CD4-positive, alpha-beta T cell treated with Interleukin-4 for 4 hours (primary cell): ENCODE measurements at regions not wholly inside any gene's neighbourhood (a gene's known extent, or its start where the extent isn't known, plus 50 kb on each side); places are given as distances from the start of the nearest gene placed in this dataset.

ENCODE experiments used
- DNase-seq: peaks from one replicate; pipeline ENCODE4 v3.0.0-alpha.2; 2020

GRCh38 chr20:50286609-50287008 lies 96.0 kb downstream of the CEBPB start:
- no peak for DNase-seq

DNA sequence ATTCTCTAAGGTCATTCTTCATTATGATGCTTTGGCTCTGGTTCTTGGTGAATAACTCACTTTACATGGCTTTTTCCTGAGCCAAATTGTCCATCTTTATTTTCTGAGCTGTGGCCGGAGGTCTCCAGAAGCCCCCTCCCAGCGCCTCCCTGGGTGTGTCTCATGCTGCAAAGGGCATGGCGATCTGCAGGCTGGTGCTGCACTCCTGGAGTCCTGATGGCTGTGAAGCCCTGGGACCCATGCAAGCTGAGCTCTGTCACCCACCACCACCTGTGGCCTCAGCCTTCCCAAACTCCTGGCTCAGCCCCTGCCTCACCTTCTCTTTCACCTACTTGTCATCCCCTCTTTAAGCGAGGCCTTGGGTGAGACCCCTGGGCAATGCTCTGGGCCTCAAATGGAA lies 96.9 kb downstream of the CEBPB start:
- DNase-seq, result no peak

GRCh38 chr20:50288128-50288623 lies 97.5 kb downstream of the CEBPB start:
- no peak for DNase-seq

GRCh38 chr20:50289581-50289980 lies 99.0 kb downstream of the CEBPB start:
- no peak for DNase-seq

DNA sequence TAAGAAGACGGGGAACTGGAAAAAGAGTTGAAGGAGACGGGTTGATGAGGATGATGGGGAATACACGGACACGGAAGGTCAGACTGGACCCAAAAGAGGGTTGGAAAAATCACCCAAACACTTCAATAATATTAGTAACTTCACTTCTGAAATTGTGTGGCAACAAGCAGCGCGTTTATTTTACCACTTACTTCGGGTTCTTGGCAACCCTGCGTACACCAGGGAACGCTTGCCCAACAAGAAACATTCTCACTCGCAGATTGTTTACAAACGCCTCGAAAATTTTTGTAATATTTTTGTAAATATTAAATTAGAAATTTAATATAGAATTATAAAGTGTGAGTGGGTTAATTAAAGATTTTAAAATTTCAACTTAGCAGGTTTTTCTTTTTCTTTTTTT lies 99.5 kb downstream of the CEBPB start:
- DNase-seq, result no peak

- DNase-seq, result no peak
Measured at GRCh38 chr20:50290808-50291207, 100.2 kb downstream of the CEBPB start.

- DNase-seq, result no peak
Measured at GRCh38 chr20:50291254-50292078, 100.8 kb downstream of the CEBPB start.

DNA sequence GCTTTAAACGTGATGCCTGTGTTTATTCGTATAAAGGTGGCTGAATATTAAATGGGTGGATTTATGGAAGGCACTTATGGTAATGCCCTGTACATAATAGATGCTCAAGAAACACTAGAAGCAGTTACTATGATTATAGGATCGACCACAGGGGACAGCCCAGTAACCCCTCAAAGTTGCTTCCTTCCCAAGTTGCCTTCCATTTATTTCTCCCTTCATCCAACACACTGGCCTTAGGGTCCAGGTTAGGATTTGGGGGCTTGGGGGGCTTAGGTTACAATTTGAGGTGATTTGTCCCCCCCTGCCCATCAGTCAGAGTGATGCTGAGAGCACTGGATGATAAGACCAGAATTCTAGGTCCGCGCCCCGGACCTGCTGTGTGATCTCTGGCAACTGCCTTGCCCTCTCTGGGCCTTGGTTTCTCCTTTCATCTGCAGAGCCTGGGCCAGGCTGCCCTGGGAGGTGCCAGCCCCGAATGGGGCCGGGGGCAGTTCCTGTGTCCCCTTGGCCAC lies 101.5 kb downstream of the CEBPB start:
- DNase-seq, result no peak

GRCh38 chr20:50292591-50293283 lies 102.1 kb downstream of the CEBPB start:
- no peak for DNase-seq

- no peak for DNase-seq
Measured at GRCh38 chr20:50293284-50294139, 102.9 kb downstream of the CEBPB start.

- no peak for DNase-seq
Measured at GRCh38 chr20:50294164-50295088, 103.8 kb downstream of the CEBPB start.

DNA sequence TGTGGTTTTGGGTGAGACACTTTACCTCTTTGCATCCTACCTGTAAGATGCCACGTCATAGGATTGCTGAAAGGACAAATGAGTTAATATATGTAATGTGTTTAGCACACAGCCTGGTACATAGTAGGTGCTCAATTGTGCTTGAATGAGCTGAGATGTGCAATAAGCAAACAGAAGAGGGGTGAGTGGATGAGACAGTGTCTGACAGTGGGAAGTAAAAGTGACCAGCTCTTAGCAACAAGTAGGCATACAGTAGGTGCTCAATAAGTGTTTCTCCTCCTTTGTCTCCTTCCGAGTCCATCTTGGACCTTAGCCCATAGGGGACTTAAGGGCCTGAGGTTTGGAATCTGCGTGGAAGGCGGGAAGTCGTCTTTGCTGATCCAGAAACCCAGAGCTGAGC lies 104.7 kb downstream of the CEBPB start:
- DNase-seq, result no peak

- DNase-seq, result no peak
Measured at GRCh38 chr20:50295762-50296449, 105.3 kb downstream of the CEBPB start.

DNA sequence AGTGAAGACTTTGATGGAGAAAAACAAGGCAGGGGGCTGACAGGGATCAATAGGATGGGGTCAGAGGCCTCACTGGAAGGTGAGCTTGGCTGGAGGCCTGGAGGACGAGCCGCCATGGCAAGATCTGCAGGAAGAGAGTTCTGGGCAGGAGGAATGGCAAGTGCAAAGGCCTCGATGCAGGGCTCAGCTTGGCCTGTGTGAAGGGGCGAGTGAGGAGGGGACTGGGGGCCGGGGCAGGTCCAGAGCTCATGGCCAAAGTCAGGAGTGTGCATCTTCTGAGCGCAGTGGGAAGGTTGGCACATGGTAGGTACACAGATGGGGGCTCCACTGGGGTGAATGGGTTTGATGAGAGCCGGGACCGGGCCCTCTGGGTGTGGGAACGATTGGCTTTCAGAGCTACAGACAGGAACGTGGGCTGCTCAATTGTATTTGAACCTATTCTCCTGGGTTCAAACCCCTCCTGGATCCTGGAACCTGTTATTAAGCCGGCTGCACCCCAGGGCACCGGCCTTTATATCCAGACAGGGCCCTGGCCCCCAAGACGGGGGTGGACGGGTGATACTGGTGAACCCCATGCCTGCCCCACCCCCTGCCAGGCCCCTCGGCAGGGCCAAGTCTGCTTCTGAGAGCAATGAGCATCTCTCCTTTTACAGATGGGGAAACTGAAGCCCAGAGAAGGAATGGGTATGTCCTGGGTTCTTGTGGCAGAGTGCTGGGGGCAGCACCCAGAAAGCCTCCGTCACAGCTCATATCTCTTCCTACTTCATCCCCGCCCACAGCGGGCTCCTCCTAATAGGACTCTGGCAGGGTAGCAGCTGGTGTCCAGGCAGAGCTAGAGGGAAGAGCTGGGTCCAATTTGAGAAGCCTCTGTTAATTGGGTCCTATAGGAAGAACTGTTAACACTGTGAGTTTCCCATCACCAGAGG lies 106.1 kb downstream of the CEBPB start:
- no peak for DNase-seq

DNA sequence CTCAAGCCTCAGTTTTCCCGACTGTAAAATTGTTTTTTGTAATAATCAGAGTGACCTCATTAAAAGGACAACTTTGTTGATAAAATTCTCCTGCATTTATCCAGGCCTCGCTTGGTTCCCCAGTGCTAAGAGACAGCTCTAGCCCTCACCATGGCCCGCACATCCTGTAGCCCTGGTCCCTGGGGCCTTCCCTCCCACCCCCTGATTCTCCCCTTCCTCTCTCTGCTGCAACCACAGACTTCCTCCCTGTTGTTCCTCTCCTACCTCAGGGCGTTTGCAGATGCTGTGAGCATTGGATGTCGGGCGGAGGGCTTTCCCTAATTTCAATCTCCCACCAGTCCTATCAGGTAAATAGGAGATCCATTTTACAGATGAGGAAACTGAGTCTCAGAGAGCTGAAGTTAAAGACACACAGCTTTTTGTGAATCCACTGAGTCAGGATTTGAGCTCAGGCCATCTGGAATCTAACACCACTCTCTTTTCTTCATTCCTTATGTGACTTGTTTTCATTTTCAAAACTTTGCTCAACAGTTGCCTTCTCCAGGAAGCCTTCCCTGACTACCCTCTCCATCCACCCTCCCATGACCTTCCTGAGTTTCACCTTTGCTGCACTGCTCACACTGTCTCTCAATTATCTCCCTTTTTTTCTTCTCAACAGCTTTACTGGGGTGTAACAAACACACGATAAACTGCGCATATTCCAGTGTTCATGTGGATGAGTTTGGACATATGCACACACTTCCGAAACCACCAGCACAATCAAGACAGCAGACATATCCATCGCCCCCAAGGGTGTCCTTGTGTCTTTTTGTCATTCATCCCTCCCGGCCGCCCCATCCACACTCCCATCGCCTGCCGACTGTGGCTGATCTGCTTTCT lies 107.1 kb downstream of the CEBPB start:
- no peak for DNase-seq

GRCh38 chr20:50298554-50299324 lies 108.1 kb downstream of the CEBPB start:
- DNase-seq, result no peak

GRCh38 chr20:50299325-50299629 lies 108.6 kb downstream of the CEBPB start:
- no peak for DNase-seq

DNA sequence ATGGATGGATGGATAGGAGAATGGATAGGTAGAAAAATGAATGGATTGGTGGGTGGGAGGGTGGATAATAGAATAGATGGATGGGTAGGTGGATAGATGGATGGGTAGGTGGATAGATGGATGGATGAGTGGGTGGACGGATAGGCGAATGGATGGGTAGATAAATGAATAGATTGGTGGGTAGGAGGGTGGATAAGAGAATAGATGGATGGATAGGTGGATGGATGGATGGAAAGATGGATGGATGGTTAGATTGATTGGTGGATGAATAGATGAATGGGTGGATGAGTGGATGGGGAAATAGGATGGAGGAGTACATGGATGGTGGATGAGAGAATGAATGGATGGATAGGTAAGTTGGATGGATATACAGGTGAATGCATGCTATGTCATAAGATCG lies 110.5 kb downstream of the CEBPB start:
- no peak for DNase-seq

DNA sequence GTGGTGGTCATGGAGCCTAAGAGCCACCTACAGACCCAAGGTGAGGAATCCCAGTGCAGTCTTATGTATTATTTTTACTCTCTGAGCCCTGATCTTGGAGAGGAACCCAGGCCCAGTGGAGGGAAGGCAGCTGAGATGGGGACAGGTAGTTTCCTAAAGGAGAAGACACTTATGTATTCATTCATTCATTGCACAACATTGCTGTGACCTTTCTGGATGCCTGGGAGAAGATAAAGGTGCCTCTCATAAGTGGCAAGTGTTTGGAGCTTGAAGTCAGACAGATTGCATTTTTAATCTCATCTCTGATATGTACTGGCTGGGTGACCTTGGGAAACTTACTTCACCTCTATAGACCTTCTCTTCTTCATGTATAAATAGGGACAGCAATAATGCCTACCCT lies 111.1 kb downstream of the CEBPB start:
- no peak for DNase-seq
